H1 (cell line): ENCODE measurements at regions not wholly inside any gene's neighbourhood (a gene's known extent, or its start where the extent isn't known, plus 50 kb on each side); places are given as distances from the start of the nearest gene placed in this dataset.

Experiments used
- CTCF ChIA-PET: fragments of 300-600 bp; sonication (Branson Sonifier 250); formaldehyde crosslinking; loops from one replicate; lab custom pipeline; 2021; ENCODE audit not compliant: partially characterized antibody; lab: Charles Lee
- POLR2A ChIA-PET: fragments of 300-600 bp; sonication (Branson Sonifier 250); formaldehyde crosslinking; loops from one replicate; lab custom pipeline; 2021; ENCODE audit warnings: inconsistent platforms; ENCODE audit not compliant: partially characterized antibody; lab: Charles Lee
- DNase-seq, 2 experiments: peaks; one replicate each; pipeline versions ENCODE4 v3.0.0 to v3.0.0-alpha.2; 2010 to 2022; ENCODE audit warnings: low spot score in 2 of 2, low read depth in 1 of 2, mixed read lengths in 1 of 2
- FAIRE-seq: peaks from 2 replicates; lab custom pipeline; 2011; peaks lifted over from hg19 to GRCh38; lab: Jason Lieb, UNC
- H2AFZ ChIP-seq: 2 replicates; pipeline ENCODE4 v1.8.1; 2012; ENCODE audit warnings: low read length, inconsistent platforms
- H2AK5ac ChIP-seq: 2 replicates; pipeline ENCODE4 v1.6.1; 2013; ENCODE audit warnings: low read depth, low read length
- H2BK120ac ChIP-seq: replicated peaks from 2 replicates; pipeline ENCODE3; 2013; ENCODE audit warnings: low read depth, low read length, inconsistent platforms
- H2BK12ac ChIP-seq: 2 replicates; pipeline ENCODE4 v1.6.1; 2013; ENCODE audit warnings: low read depth, low read length
- H2BK15ac ChIP-seq: 2 replicates; pipeline ENCODE4 v1.6.1; 2013; ENCODE audit warnings: low read length
- H2BK20ac ChIP-seq: 2 replicates; pipeline ENCODE4 v1.6.1; 2013; ENCODE audit warnings: low read length
- H2BK5ac ChIP-seq: 2 replicates; pipeline ENCODE4 v1.6.1; 2013; ENCODE audit warnings: low read depth, low read length
- H3K14ac ChIP-seq: 2 replicates; pipeline ENCODE4 v1.6.1; 2013; ENCODE audit warnings: inconsistent platforms; ENCODE audit not compliant: insufficient read length
- H3K18ac ChIP-seq: 2 replicates; pipeline ENCODE4 v1.6.1; 2013; ENCODE audit warnings: low read length; ENCODE audit errors: extremely low read depth
- H3K23ac ChIP-seq: 2 replicates; pipeline ENCODE4 v1.6.1; 2013; ENCODE audit warnings: inconsistent platforms; ENCODE audit not compliant: insufficient read length
- H3K23me2 ChIP-seq: 2 replicates; pipeline ENCODE4 v1.6.1; 2013; ENCODE audit warnings: low read depth, low read length
- H3K27ac ChIP-seq: 2 replicates; pipeline ENCODE4 v1.6.1; 2011; ENCODE audit warnings: low read depth, low read length, inconsistent platforms
- H3K27me3 ChIP-seq, 4 experiments: replicated peaks in 1 of 4; 1 replicate in 1 of 4; 2 replicates in 3 of 4; pipeline versions ENCODE4 v1.6.1 to v1.8.1; 2011 to 2013; ENCODE audit warnings: low read length in 3 of 4, mild to moderate bottlenecking in 3 of 4, inconsistent platforms in 2 of 4, mixed read lengths in 2 of 4, moderate library complexity in 1 of 4; ENCODE audit not compliant: control insufficient read depth in 3 of 4, insufficient read depth in 3 of 4; ENCODE audit errors: extremely low read depth in 1 of 4
- H3K36me3 ChIP-seq, 4 experiments: 2 replicates each; pipeline versions ENCODE4 v1.6.1 to v1.8.1; 2011 to 2013; ENCODE audit warnings: mild to moderate bottlenecking in 4 of 4, low read length in 3 of 4, moderate library complexity in 2 of 4, control low read depth in 1 of 4, inconsistent platforms in 1 of 4; ENCODE audit not compliant: insufficient read depth in 4 of 4, control insufficient read depth in 2 of 4
- H3K4ac ChIP-seq: replicated peaks from 2 replicates; pipeline ENCODE3; 2013; ENCODE audit warnings: low read length, low read depth, mixed read lengths, inconsistent platforms; ENCODE audit not compliant: insufficient read length
- H3K4me1 ChIP-seq, 4 experiments: replicated peaks in 1 of 4; 1 replicate in 1 of 4; 2 replicates in 3 of 4; pipeline versions ENCODE4 v1.6.1 to v1.8.1; 2011 to 2013; ENCODE audit warnings: low read length in 3 of 4, inconsistent platforms in 2 of 4, mixed read lengths in 1 of 4; ENCODE audit not compliant: insufficient read depth in 4 of 4, control insufficient read depth in 3 of 4
- H3K4me2 ChIP-seq, 2 experiments: 2 replicates each; pipeline versions ENCODE4 v1.6.1 to v1.8.1; 2011 to 2013; ENCODE audit warnings: low read depth in 2 of 2, low read length in 2 of 2, control low read depth in 1 of 2, inconsistent platforms in 1 of 2, mild to moderate bottlenecking in 1 of 2; ENCODE audit not compliant: insufficient read depth in 1 of 2
- H3K4me3 ChIP-seq, 4 experiments: fragments of 200-600, 300-600 bp in 1 of 4; sonication (generic), shearing (Covaris generic), sonication (Bioruptor Twin) in 1 of 4; 2 replicates each; pipeline versions ENCODE4 v1.5.1 to v1.8.1; 2011 to 2016; ENCODE audit warnings: low read length in 4 of 4, low read depth in 3 of 4, control low read depth in 2 of 4, inconsistent platforms in 2 of 4, mild to moderate bottlenecking in 2 of 4, mixed read lengths in 1 of 4, moderate library complexity in 1 of 4; ENCODE audit not compliant: insufficient read depth in 2 of 4; ENCODE audit errors: extremely low read depth in 1 of 4
- H3K56ac ChIP-seq: replicated peaks from 2 replicates; pipeline ENCODE3; 2013; ENCODE audit warnings: low read depth, mild to moderate bottlenecking, mixed read lengths, low read length, inconsistent platforms; ENCODE audit not compliant: insufficient read length
- H3K79me1 ChIP-seq: 2 replicates; pipeline ENCODE4 v1.6.1; 2013; ENCODE audit warnings: low read depth, low read length, control low read depth
- H3K79me2 ChIP-seq, 2 experiments: 2 replicates each; pipeline versions ENCODE4 v1.6.1 to v1.8.1; 2012 to 2013; ENCODE audit warnings: low read length in 2 of 2, mild to moderate bottlenecking in 2 of 2, inconsistent platforms in 1 of 2; ENCODE audit not compliant: insufficient read depth in 2 of 2, control insufficient read depth in 1 of 2
- H3K9ac ChIP-seq, 4 experiments: replicated peaks in 1 of 4; 1 replicate in 1 of 4; 2 replicates in 3 of 4; pipeline versions ENCODE4 v1.6.1 to v1.8.1; 2011 to 2013; ENCODE audit warnings: low read depth in 3 of 4, low read length in 3 of 4, control low read depth in 2 of 4, mild to moderate bottlenecking in 2 of 4, moderate library complexity in 2 of 4, inconsistent platforms in 1 of 4; ENCODE audit errors: extremely low read depth in 1 of 4
- H3K9me3 ChIP-seq, 2 experiments: 2 replicates each; pipeline versions ENCODE4 v1.6.1 to v1.8.1; 2012 to 2013; ENCODE audit warnings: mild to moderate bottlenecking in 2 of 2, moderate library complexity in 2 of 2, control low read depth in 1 of 2, inconsistent platforms in 1 of 2, low read depth in 1 of 2, low read length in 1 of 2, mixed read lengths in 1 of 2; ENCODE audit not compliant: insufficient read depth in 2 of 2
- H4K20me1 ChIP-seq, 2 experiments: replicated peaks in 1 of 2; 2 replicates each; pipeline versions ENCODE3 to v1.8.1; 2011 to 2013; ENCODE audit warnings: inconsistent platforms in 2 of 2, low read length in 2 of 2, mild to moderate bottlenecking in 1 of 2; ENCODE audit not compliant: insufficient read depth in 2 of 2, control insufficient read depth in 1 of 2
- H4K5ac ChIP-seq: 2 replicates; pipeline ENCODE4 v1.6.1; 2013; ENCODE audit warnings: low read length, low read depth, mixed read lengths, inconsistent platforms; ENCODE audit not compliant: insufficient read length
- H4K8ac ChIP-seq: 2 replicates; pipeline ENCODE4 v1.8.0; 2013; ENCODE audit warnings: mild to moderate bottlenecking, moderate library complexity, low read length, inconsistent platforms; ENCODE audit not compliant: insufficient read depth; ENCODE audit errors: extremely low read depth
- H4K91ac ChIP-seq: replicated peaks from 2 replicates; pipeline ENCODE3; 2013; ENCODE audit warnings: low read length, mixed read lengths, inconsistent platforms; ENCODE audit not compliant: insufficient read length
- CREB1 ChIP-seq: IDR thresholded peaks from 2 replicates; pipeline ENCODE4 v1.6.1; 2012; ENCODE audit warnings: inconsistent platforms
- EGR1 ChIP-seq: IDR thresholded peaks from 2 replicates; pipeline ENCODE4 v1.6.1; 2011; ENCODE audit warnings: low read depth, low read length, borderline replicate concordance
- JUND ChIP-seq: IDR thresholded peaks from 2 replicates; pipeline ENCODE4 v1.6.1; 2011; ENCODE audit warnings: mild to moderate bottlenecking, improper control_type of control experiment, low read length
- MAX ChIP-seq: IDR thresholded peaks from 2 replicates; pipeline ENCODE4 v1.6.1; 2012; ENCODE audit warnings: inconsistent platforms
- RAD21 ChIP-seq, 2 experiments: IDR thresholded peaks in 1 of 2; conservative IDR thresholded peaks in 1 of 2; 2 replicates each; pipeline ENCODE4 v1.6.1; 2011; ENCODE audit warnings: low read depth in 2 of 2, low read length in 2 of 2, improper control_type of control experiment in 1 of 2, inconsistent platforms in 1 of 2, mild to moderate bottlenecking in 1 of 2, moderate library complexity in 1 of 2
- WGBS, 2 experiments: shearing (Covaris generic) in 1 of 2; methylation state at CpG; one replicate each; pipeline versions ENCODE4 v1.1.6 to v1.1.7; 2013 to 2015; ENCODE audit warnings: low lambda C conversion rate in 2 of 2, mixed read lengths in 2 of 2, inconsistent platforms in 1 of 2, low coverage in 1 of 2, missing lambda C conversion rate in 1 of 2; ENCODE audit not compliant: insufficient replicate concordance in 2 of 2, insufficient coverage in 1 of 2, insufficient read length in 1 of 2; ENCODE audit errors: extremely low coverage in 1 of 2, missing lambda C conversion rate in 1 of 2; 5-methylcytosine and 5-hydroxymethylcytosine counted together

- Histone ChIP-seq H3K4ac (no peak overlapping the region), H3K27me3 (no peaks in the 10 kb centered on the region), H2AK5ac (no peak overlapping the region), H3K14ac (no peak overlapping the region), H2BK12ac (no peak overlapping the region), H3K56ac (no peak overlapping the region), H3K36me3 (no peaks in the 10 kb centered on the region), H2AFZ (no peak overlapping the region), H3K27ac (no peak overlapping the region; the same call in 1 of the 2 replicates), H4K91ac (no peak overlapping the region), H3K23ac (no peak overlapping the region), H3K4me1 (peaks cover 0 to 12% (median 8%) of the 10 kb centered on the region in 4 experiments; a peak in 6 of 7 replicates), H2BK15ac (no peak overlapping the region), H3K79me1 (peaks cover 19% of the 10 kb centered on the region; the same call in 1 of the 2 replicates), H4K20me1 (peaks cover 20 to 27% of the 10 kb centered on the region in 2 experiments), H3K9me3 (no peaks in the 10 kb centered on the region), H4K5ac (no peak overlapping the region), H3K4me2 (no peak overlapping the region), H2BK120ac (no peak overlapping the region), H4K8ac (peak overlapping the region; percentile 9; the same call in 1 of the 2 replicates), H2BK20ac (no peak overlapping the region), H3K18ac (no peak overlapping the region; the same call in 1 of the 2 replicates), H3K9ac (no peak overlapping the region), H3K23me2 (no peaks in the 10 kb centered on the region), H2BK5ac (no peak overlapping the region), H3K4me3 (no peak overlapping the region), H3K79me2 (peaks cover 0 to 5% of the 10 kb centered on the region in 2 experiments; a peak in 1 of 4 replicates)
- CTCF ChIA-PET, result interaction anchor here (0.7 to 4.6 kb wide), 11 partner anchors 9 to 336 kb away, joined by 3 to 24 read pairs (median 5); no protein-coding TSS in a partner anchor
- DNase-seq (no peak), FAIRE-seq (no peak)
- POLR2A ChIA-PET, result interaction anchor here (1.5 kb wide), 1 partner anchor 160 kb away, joined by 3 read pairs; no protein-coding TSS in a partner anchor
- 87% methylated on average over 17 of the region's 17 CpGs; no CpG with 5 or more reads in 1 of the 2 experiments for WGBS, 2 experiments
- TF ChIP-seq EGR1 (peak; percentile 45; the same call in 1 of the 2 replicates), MAX (no peak), CREB1 (no peak), JUND (no peak), RAD21 (IDR thresholded peaks at IDR 0.05 in 1 of 2, conservative IDR thresholded peaks at IDR 0.05 in 1 of 2; ENCODE audit: low read depth in 2 of 2, low read length in 2 of 2) (no peak)
Observed at GRCh38 chr2:120914839-120915521, 179.3 kb downstream of the GLI2 start.
